RPMI7951 (cell line): ENCODE measurements at regions not wholly inside any gene's neighbourhood (a gene's known extent, or its start where the extent isn't known, plus 50 kb on each side); places are given as distances from the start of the nearest gene placed in this dataset.
"Not testable (repeated sequence)": the region's sequence is repeated elsewhere in the genome, so short reads cannot be mapped to it uniquely, and the experiment has no call there.

ENCODE experiments used
- DNase-seq: peaks from one replicate; pipeline ENCODE4 v3.0.0-alpha.2; 2012; ENCODE audit warnings: low read depth

DNA sequence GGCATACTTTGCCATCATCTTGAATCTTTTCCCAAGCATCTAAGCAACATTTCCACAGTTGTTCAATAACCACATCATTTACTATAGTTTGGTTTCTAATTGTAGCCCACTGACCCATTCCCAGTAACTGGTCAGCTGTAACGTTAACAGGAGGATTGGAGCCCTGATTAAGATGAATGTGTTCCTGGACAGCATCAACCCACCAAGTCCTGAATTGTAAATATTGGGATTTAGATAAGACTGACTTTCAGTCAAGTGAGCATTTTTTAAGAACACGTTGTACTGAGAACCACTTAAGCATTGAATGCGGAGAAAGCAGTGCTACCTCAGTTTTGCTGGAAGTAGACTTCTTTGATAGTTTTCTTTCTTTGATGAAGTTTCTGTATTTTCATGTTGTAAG is 53.3 kb upstream of the ARL4D start:
- DNase-seq: not testable (repeated sequence)

- no peak for DNase-seq
Measured at GRCh38 chr17:43344685-43345084, 54.1 kb upstream of the ARL4D start.

DNA sequence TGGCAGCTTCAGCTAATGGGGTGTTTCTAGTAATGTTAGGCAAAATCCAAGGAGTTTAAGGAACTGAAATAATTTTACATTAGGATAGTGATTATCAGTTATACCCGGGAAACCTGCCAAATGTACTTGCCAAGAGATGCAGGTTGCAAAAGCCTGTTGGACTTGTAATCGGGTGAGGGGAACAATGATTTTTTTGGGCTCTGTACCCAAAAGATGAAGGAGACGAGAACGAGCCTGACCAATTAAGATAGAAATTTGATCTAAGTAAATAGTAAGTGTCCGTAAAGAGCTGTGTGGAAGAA is 56.3 kb upstream of the ARL4D start:
- no peak for DNase-seq

DNA sequence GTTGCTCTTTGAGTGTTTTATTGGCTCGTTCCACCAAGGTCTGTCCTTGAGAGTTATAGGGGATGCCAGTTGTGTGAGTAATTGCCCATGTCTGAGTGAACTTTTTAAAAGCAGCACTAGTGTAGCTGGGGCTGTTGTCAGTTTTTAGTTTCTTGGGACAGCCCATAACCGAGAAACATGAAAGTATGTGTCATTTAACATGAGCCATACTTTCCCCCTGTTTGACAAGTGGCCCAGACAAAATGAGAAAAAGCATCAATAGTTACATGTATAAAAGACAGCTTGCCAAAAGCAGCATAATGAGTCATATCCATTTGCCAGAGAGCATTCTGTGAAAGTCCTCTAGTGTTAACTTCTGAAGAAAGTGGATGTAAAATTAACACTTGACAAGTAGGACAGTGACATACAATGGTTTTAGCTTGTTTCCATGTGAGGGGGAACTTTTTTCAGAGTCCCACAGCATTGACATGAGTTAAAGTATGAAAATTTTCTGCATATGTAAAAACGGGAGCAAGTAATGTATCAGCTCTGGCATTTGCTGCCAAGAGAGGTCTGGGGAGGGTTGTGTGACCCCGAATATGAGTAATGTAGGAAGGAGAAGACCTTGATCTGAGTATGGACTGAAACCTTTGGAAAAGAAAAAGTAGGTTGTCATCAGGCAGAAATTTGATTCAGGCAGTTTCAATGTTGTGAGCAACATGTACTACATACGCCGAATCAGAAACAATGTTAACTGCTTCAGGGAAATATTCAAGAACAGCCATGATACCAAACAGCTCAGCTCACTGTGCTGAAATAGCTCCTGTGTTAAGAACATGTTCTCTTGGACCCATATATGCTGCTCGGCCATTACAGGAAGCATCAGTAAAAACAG is 56.8 kb upstream of the ARL4D start:
- DNase-seq: peak; percentile 32

DNA sequence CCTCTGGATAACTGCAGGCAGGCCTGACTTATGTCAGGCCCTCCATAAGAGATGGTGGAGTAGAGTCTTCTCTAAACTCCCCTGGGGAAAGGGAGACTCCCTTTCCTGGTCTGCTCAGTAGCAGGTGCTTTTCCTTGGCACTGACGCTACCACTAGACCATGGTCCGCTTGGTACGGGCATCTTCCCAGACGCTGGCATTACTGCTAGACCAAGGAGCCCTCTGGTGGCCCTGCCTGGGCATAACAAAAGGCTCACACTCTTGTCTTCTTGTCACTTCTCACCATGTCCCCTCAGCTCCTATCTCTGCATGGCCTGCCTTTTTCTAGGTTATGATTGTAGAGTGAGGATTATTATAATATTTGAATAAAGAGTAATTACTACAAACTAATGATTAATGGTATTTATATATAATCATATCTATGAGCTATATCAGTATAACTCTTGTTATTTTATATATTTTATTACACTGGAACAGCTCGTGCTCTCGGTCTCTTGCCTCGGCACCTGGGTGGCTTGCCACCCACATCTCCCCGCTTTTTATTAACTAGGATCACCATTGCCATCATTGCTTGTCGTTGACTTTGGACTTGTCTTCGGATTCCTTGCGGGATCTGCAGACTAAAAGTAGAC is 59.8 kb upstream of the ARL4D start:
- DNase-seq: peak; percentile 68

GRCh38 chr17:43337684-43338428 is 60.9 kb upstream of the ARL4D start:
- no peak for DNase-seq

GRCh38 chr17:43334738-43335402 is 63.9 kb upstream of the ARL4D start:
- no peak for DNase-seq

- no peak for DNase-seq
Measured at GRCh38 chr17:43333433-43333943, 65.3 kb upstream of the ARL4D start.

DNA sequence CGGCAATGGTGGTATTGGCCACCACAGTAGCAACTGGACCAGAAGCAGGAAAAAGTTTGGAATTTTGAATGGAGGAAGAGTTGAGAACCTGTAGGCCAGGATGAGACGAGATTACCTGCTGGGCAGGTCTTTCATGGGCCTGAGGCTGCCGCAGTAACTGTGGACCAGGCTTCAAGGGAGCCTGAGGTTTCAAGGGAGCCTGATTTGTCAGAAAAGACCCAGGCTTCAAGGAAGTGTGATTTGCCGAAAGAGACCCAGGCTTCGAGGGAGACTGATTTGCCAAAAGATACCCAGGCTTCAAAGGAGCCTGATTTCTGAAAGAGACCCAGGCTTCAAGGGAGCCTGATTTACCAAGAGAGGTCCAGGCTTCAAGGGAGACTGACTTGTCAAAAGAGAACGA is 66.6 kb upstream of the ARL4D start:
- no peak for DNase-seq

DNA sequence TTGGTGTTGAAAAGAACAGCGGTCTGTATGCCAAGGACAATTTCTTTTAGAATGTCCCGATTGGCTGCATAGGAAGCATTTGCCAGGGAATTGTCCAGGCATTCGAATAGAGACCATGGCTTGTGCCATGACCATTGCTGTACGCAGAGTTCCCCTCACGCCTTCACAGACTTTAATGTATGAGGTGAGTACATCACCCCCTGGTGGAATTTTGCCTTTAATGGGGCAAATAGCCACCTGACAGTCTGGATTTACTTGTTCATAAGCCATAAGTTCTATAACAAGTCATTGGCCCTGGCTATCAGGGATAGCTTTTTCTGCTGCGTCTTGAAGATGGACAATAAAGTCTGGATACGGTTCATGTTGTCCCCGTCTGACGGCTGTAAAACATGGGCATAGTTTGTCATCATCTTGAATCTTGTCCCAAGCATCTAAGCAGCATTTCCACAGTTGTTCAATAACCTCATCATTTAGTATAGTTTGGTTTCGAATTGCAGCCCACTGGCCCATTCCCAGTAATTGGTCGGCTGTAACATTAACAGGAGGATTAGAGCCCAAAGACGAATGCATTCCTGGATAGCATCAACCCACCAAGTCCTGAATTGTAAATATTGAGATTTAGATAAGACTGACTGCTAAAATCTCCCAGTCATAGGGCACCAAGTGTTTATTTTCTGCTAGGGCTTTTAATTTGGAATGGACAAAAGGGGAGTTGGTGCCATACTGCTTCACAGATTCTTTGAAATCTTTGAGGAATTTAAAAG is 67.7 kb upstream of the ARL4D start:
- DNase-seq: no peak

DNA sequence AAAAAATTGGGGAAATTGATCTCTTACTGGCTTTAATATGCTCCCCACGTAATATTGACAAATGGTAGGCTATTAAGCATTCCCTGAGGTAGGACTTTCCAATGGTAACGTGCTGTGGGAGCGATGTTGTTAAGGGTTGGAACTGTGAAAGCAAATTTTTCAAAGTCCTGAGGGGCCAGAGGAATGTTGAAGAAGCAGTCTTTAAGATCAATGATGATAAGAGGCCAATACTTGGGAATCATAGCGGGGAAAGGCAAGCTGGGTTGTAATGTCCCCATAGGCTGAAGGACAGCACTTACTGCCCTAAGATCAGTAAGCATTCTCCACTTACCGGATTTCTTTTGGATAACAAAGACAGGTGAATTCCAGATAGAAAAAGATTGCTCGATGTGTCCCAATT is 69.6 kb upstream of the ARL4D start:
- DNase-seq: no peak

DNA sequence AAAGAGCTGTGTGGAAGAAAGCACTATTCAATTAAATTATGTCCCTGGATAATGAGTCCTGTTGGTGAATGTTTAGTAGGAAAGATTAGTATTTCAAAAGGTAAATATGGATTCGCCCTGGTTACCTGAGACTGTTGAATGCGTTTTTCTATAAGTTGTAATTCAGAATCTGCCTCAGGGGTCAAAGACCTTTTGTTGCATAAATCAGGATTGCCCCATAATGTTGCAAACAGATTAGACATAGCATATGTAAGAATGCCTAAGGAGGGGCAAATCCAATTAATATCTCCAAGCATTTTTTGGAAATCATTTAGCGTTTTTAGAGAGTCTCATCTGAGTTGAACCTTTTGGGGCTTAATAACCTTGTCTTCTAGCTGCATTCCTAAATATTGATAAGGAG is 70.1 kb upstream of the ARL4D start:
- no peak for DNase-seq

GRCh38 chr17:43327834-43328420 is 70.9 kb upstream of the ARL4D start:
- DNase-seq: no peak

- DNase-seq: no peak
Measured at GRCh38 chr17:43327421-43327820, 71.4 kb upstream of the ARL4D start.

GRCh38 chr17:43326490-43327275 is 72.1 kb upstream of the ARL4D start:
- DNase-seq: no peak

- DNase-seq: peak; percentile 82
Measured at GRCh38 chr17:43324205-43324893, 74.4 kb upstream of the ARL4D start.

DNA sequence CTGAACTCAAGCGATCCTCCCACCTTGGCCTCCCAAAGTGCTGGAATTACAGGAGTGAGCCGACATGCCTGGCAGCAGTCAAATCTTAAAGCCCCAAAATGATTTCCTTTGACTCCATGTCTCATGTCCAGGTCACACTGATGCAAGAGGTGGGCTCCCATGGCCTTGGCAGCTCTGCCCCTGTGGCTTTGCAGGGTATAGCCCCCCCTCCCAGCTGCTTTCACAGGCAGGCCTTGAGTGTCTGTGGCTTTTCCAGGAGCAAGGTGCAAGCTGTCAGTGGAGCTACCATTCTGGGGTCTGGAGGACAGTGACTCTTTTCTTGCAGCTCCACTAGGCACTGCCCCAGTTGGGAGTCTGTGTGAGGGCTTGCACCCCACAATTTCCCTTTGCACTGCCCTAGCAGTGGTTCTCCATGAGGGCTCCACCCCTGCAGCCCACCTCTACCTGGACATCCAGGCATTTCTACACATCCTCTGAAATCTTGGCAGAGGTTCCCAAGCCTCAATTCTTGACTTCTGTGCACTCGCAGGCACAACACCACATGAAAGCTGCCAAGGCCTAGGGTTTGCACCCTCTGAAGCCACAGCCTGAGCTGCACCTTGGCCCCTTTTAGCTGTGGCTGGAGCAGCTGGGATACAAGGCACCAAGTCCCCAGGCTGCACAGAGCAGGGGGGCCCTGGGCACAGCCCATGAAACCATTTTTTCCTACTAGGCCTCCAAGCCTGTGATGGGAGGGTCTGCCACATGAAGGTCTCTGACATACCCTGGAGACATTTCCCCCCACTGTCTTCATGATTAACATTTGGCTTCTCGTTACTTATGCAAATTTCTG is 79.3 kb upstream of the ARL4D start:
- no peak for DNase-seq

GRCh38 chr17:43316522-43317142 is 82.2 kb upstream of the ARL4D start:
- no peak for DNase-seq
